Endothelial cell of umbilical vein (primary cell): ENCODE measurements at regions not wholly inside any gene's neighbourhood (a gene's known extent, or its start where the extent isn't known, plus 50 kb on each side); places are given as distances from the start of the nearest gene placed in this dataset.

Source experiments
- CTCF ChIP-seq, 2 donors: IDR thresholded peaks; 1 replicate in 1 of 2; 2 replicates in 1 of 2; pipeline ENCODE4 v1.5.1; 2011; ENCODE audit warnings: low read length in 2 of 2, mild to moderate bottlenecking in 2 of 2, moderate library complexity in 2 of 2, control low read depth in 1 of 2, inconsistent platforms in 1 of 2, low read depth in 1 of 2; ENCODE audit not compliant: insufficient read depth in 1 of 2; ENCODE audit errors: extremely low read depth in 1 of 2
- JUN ChIP-seq: IDR thresholded peaks from 2 replicates; pipeline ENCODE4 v1.6.1; 2011; ENCODE audit warnings: borderline replicate concordance, low read depth; ENCODE audit not compliant: insufficient read length, insufficient read depth
- POLR2A ChIP-seq: IDR thresholded peaks from 2 replicates; pipeline ENCODE4 v1.6.1; 2012; ENCODE audit warnings: low read depth, mild to moderate bottlenecking, control low read depth, low read length
- POLR2AphosphoS5 ChIP-seq: IDR thresholded peaks from 2 replicates; pipeline ENCODE4 v1.6.1; 2012; ENCODE audit warnings: low read depth, mild to moderate bottlenecking, control low read depth, low read length, moderate library complexity; ENCODE audit not compliant: insufficient read depth

- TF ChIP-seq CTCF (IDR thresholded peaks at IDR 0.05; ENCODE audit: extremely low read depth in 1 of 2, insufficient read depth in 1 of 2, low read depth in 1 of 2, low read length in 2 of 2) (no peak), POLR2AphosphoS5 (no peak), POLR2A (no peak), JUN (no peak)
Observed at GRCh38 chr16:55955845-55956244, 80.7 kb upstream of the CES5A start.
